Activated T-helper 2 cell treated with anti-CD3 and anti-CD28 coated beads, Interferon-gamma antibody, Interleukin-2, Interleukin-4, amounts not matched to agents 10 μg/mL and 5 μg/mL and 100 μg/mL, durations not matched to agents 14 hours and 24 hours and 36 hours (primary cell): ENCODE measurements at regions not wholly inside any gene's neighbourhood (a gene's known extent, or its start where the extent isn't known, plus 50 kb on each side); places are given as distances from the start of the nearest gene placed in this dataset.

ENCODE experiments used
- DNase-seq: peaks from one replicate; pipeline ENCODE4 v3.0.0; 2021; ENCODE audit warnings: low spot score
- H3K27ac Mint-ChIP-seq: one replicate; pipeline ENCODE4 v1.8.0; 2021; ENCODE audit warnings: mixed read lengths
- H3K27me3 Mint-ChIP-seq: one replicate; pipeline ENCODE4 v1.8.0; 2021; ENCODE audit warnings: low read depth, mixed read lengths
- H3K36me3 Mint-ChIP-seq: one replicate; pipeline ENCODE4 v1.8.0; 2021; ENCODE audit warnings: low read depth, mixed read lengths
- H3K4me1 Mint-ChIP-seq: one replicate; pipeline ENCODE4 v1.8.0; 2021; ENCODE audit warnings: low read depth, mixed read lengths
- H3K4me3 Mint-ChIP-seq: one replicate; pipeline ENCODE4 v1.8.0; 2021; ENCODE audit warnings: low read depth, mild to moderate bottlenecking, moderate library complexity, mixed read lengths
- H3K9me3 Mint-ChIP-seq: one replicate; pipeline ENCODE4 v1.8.0; 2021; ENCODE audit warnings: mixed read lengths
- intact Hi-C: fragments of 100-400 bp; cut with micrococcal nuclease; formaldehyde crosslinking; loops from one replicate; pipeline ENCODE4 v1.15.1; 2023

GRCh38 chr10:109721453-109722064, 201.8 kb downstream of the XPNPEP1 start:
- intact Hi-C loops: no loop called here
- Mint-ChIP-seq H3K4me1 (no peaks in the 10 kb centered on the region), H3K36me3 (no peaks in the 10 kb centered on the region), H3K4me3 (no peak overlapping the region), H3K27ac (no peak overlapping the region), H3K9me3 (no peaks in the 10 kb centered on the region), H3K27me3 (no peaks in the 10 kb centered on the region)
- no peak for DNase-seq

GRCh38 chr10:109706026-109706560, 217.2 kb downstream of the XPNPEP1 start:
- H3K4me3 Mint-ChIP-seq: no peak overlapping the region
- H3K27me3 Mint-ChIP-seq: no peaks in the 10 kb centered on the region
- intact Hi-C loops: no loop called here
- no peaks in the 10 kb centered on the region for H3K4me1 Mint-ChIP-seq
- H3K36me3 Mint-ChIP-seq: no peaks in the 10 kb centered on the region
- H3K27ac Mint-ChIP-seq: no peak overlapping the region
- DNase-seq: no peak
- peaks cover 4% of the 10 kb centered on the region for H3K9me3 Mint-ChIP-seq

GRCh38 chr10:109701633-109702215, 221.6 kb downstream of the XPNPEP1 start:
- Mint-ChIP-seq H3K4me1 (no peaks in the 10 kb centered on the region), H3K9me3 (no peaks in the 10 kb centered on the region), H3K36me3 (no peaks in the 10 kb centered on the region), H3K27me3 (no peaks in the 10 kb centered on the region), H3K4me3 (no peak overlapping the region), H3K27ac (no peak overlapping the region)
- DNase-seq: no peak
- intact Hi-C loops: no loop called here

- H3K27me3 Mint-ChIP-seq: no peaks in the 10 kb centered on the region
- intact Hi-C loops: no loop called here
- no peak overlapping the region for H3K4me3 Mint-ChIP-seq
- H3K36me3 Mint-ChIP-seq: no peaks in the 10 kb centered on the region
- DNase-seq: no peak
- no peaks in the 10 kb centered on the region for H3K4me1 Mint-ChIP-seq
- no peaks in the 10 kb centered on the region for H3K9me3 Mint-ChIP-seq
- H3K27ac Mint-ChIP-seq: no peak overlapping the region
These were observed 224.2 kb downstream of the XPNPEP1 start for GRCh38 chr10:109698882-109699664.

GRCh38 chr10:109698086-109698485, 225.2 kb downstream of the XPNPEP1 start:
- no peak overlapping the region for H3K27ac Mint-ChIP-seq
- no peak overlapping the region for H3K4me3 Mint-ChIP-seq
- no peaks in the 10 kb centered on the region for H3K36me3 Mint-ChIP-seq
- no peaks in the 10 kb centered on the region for H3K9me3 Mint-ChIP-seq
- no peaks in the 10 kb centered on the region for H3K27me3 Mint-ChIP-seq
- no peaks in the 10 kb centered on the region for H3K4me1 Mint-ChIP-seq
- no peak for DNase-seq
- intact Hi-C loops: no loop called here

- Mint-ChIP-seq H3K4me1 (no peaks in the 10 kb centered on the region), H3K27ac (no peak overlapping the region), H3K4me3 (no peak overlapping the region), H3K9me3 (no peaks in the 10 kb centered on the region), H3K36me3 (no peaks in the 10 kb centered on the region), H3K27me3 (no peaks in the 10 kb centered on the region)
- DNase-seq: no peak
- intact Hi-C loops: no loop called here
These were observed 226.1 kb downstream of the XPNPEP1 start for GRCh38 chr10:109696981-109697775.

- intact Hi-C loops: no loop called here
- no peak overlapping the region for H3K4me3 Mint-ChIP-seq
- no peak for DNase-seq
- no peaks in the 10 kb centered on the region for H3K27me3 Mint-ChIP-seq
- no peaks in the 10 kb centered on the region for H3K36me3 Mint-ChIP-seq
- H3K9me3 Mint-ChIP-seq: no peaks in the 10 kb centered on the region
- H3K27ac Mint-ChIP-seq: no peak overlapping the region
- no peaks in the 10 kb centered on the region for H3K4me1 Mint-ChIP-seq
These were observed 226.8 kb downstream of the XPNPEP1 start for GRCh38 chr10:109696462-109696861.

- H3K36me3 Mint-ChIP-seq: no peaks in the 10 kb centered on the region
- DNase-seq: no peak
- H3K27ac Mint-ChIP-seq: no peak overlapping the region
- no peaks in the 10 kb centered on the region for H3K9me3 Mint-ChIP-seq
- intact Hi-C loops: no loop called here
- no peaks in the 10 kb centered on the region for H3K4me1 Mint-ChIP-seq
- no peaks in the 10 kb centered on the region for H3K27me3 Mint-ChIP-seq
- no peak overlapping the region for H3K4me3 Mint-ChIP-seq
These were observed 227.3 kb downstream of the XPNPEP1 start for GRCh38 chr10:109695988-109696387.

- H3K4me3 Mint-ChIP-seq: no peak overlapping the region
- peaks cover 4% of the 10 kb centered on the region for H3K9me3 Mint-ChIP-seq
- no peaks in the 10 kb centered on the region for H3K27me3 Mint-ChIP-seq
- no peak for DNase-seq
- H3K27ac Mint-ChIP-seq: no peak overlapping the region
- H3K4me1 Mint-ChIP-seq: no peaks in the 10 kb centered on the region
- intact Hi-C loops: no loop called here
- H3K36me3 Mint-ChIP-seq: no peaks in the 10 kb centered on the region
These were observed 233.5 kb downstream of the XPNPEP1 start for GRCh38 chr10:109689785-109690184.

GRCh38 chr10:109679478-109679877, 243.8 kb downstream of the XPNPEP1 start:
- intact Hi-C loops: no loop called here
- H3K27ac Mint-ChIP-seq: no peak overlapping the region
- no peaks in the 10 kb centered on the region for H3K4me1 Mint-ChIP-seq

GRCh38 chr10:109678857-109679256, 244.5 kb downstream of the XPNPEP1 start:
- no peak for DNase-seq
- Mint-ChIP-seq H3K27ac (no peak overlapping the region), H3K36me3 (no peaks in the 10 kb centered on the region), H3K9me3 (no peaks in the 10 kb centered on the region), H3K4me1 (no peaks in the 10 kb centered on the region), H3K27me3 (no peaks in the 10 kb centered on the region), H3K4me3 (no peak overlapping the region)
- intact Hi-C loops: no loop called here

More at GRCh38 chr10:109679478-109679877, 243.8 kb downstream of the XPNPEP1 start:
- DNase-seq: no peak
- Mint-ChIP-seq H3K9me3 (peaks cover 2% of the 10 kb centered on the region), H3K4me3 (no peak overlapping the region), H3K36me3 (no peaks in the 10 kb centered on the region), H3K27me3 (no peaks in the 10 kb centered on the region)

GRCh38 chr10:109676703-109677102, 246.6 kb downstream of the XPNPEP1 start:
- intact Hi-C loops: no loop called here
- no peak overlapping the region for H3K27ac Mint-ChIP-seq
- no peaks in the 10 kb centered on the region for H3K9me3 Mint-ChIP-seq
- no peak overlapping the region for H3K4me3 Mint-ChIP-seq
- DNase-seq: no peak
- H3K27me3 Mint-ChIP-seq: no peaks in the 10 kb centered on the region
- no peaks in the 10 kb centered on the region for H3K4me1 Mint-ChIP-seq
- H3K36me3 Mint-ChIP-seq: no peaks in the 10 kb centered on the region
